KG1 (cell line): ENCODE measurements at regions not wholly inside any gene's neighbourhood (a gene's known extent, or its start where the extent isn't known, plus 50 kb on each side); places are given as distances from the start of the nearest gene placed in this dataset.

Experiments
- DNase-seq: peaks from one replicate; lab custom pipeline; 2025; lab: John Stamatoyannopoulos, UW

GRCh38 chr1:234988155-234988517 lies 140.5 kb downstream of the TOMM20 start:
- DNase-seq: no peak

GRCh38 chr1:234987415-234988154 lies 141.1 kb downstream of the TOMM20 start:
- no peak for DNase-seq

- DNase-seq: no peak
Measured at GRCh38 chr1:234986750-234987414, 141.8 kb downstream of the TOMM20 start.

GRCh38 chr1:234985516-234986294 lies 142.9 kb downstream of the TOMM20 start:
- DNase-seq: no peak

GRCh38 chr1:234985007-234985370 lies 143.6 kb downstream of the TOMM20 start:
- no peak for DNase-seq

- DNase-seq: no peak
Measured at GRCh38 chr1:234983564-234984238, 144.9 kb downstream of the TOMM20 start.

- no peak for DNase-seq
Measured at GRCh38 chr1:234981758-234982157, 146.9 kb downstream of the TOMM20 start.

GRCh38 chr1:234980645-234981396 lies 147.8 kb downstream of the TOMM20 start:
- DNase-seq: peak; percentile 89

- no peak for DNase-seq
Measured at GRCh38 chr1:234980291-234980644, 148.4 kb downstream of the TOMM20 start.

- DNase-seq: no peak
Measured at GRCh38 chr1:234979296-234980279, 149.0 kb downstream of the TOMM20 start.

GRCh38 chr1:234978397-234979295 lies 150.0 kb downstream of the TOMM20 start:
- no peak for DNase-seq

GRCh38 chr1:234977875-234978396 lies 150.7 kb downstream of the TOMM20 start:
- no peak for DNase-seq

GRCh38 chr1:234976861-234977680 lies 151.6 kb downstream of the TOMM20 start:
- no peak for DNase-seq

- DNase-seq: no peak
Measured at GRCh38 chr1:234975941-234976860, 152.4 kb downstream of the TOMM20 start.

GRCh38 chr1:234975122-234975940 lies 153.3 kb downstream of the TOMM20 start:
- DNase-seq: no peak
